ENCODE measurements at regions not wholly inside any gene's neighbourhood (a gene's known extent, or its start where the extent isn't known, plus 50 kb on each side); places are given as distances from the start of the nearest gene placed in this dataset.
"Not testable (repeated sequence)": the region's sequence is repeated elsewhere in the genome, so short reads cannot be mapped to it uniquely, and the experiment has no call there.

DNA sequence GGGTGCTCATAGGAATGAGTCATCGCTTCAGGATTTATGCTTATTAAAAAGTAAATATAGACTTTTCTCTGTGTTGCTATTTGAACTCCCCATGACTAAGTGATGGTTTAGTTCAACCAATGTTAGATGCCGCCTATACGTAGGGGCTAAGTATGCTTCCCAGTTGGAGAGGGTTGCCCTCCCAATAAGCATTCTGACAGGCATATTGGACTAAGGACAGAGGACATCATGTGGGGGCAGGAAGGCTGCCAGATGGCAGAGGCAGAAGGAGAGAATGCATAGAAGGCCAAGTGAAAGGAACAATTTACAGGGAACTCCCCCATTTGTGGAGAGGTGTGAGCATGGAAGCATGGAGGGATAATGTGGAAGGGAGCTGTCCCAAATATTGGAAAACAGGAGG, 318.4 kb upstream of the OBI1 start:
- no peak for FAIRE-seq

DNA sequence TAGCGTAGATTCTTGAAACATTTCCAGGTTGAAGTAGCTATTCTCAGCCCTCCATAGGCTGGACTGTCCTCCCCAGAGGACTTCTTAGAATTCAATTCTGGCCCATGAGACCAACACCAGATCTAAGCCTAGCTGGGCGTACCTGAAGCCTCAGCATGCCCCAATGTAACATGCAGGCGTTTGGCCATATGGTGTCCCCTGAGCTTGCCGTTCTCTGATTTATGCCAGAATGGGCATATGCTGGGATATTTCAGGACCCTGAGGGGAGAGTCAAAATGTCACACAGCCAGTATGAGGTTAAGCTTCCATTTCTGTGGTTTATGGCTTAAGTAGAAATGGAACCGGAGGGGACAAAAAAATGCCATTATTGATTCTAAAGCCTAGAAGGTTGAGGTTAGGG, 317.7 kb upstream of the OBI1 start:
- no peak for FAIRE-seq

DNA sequence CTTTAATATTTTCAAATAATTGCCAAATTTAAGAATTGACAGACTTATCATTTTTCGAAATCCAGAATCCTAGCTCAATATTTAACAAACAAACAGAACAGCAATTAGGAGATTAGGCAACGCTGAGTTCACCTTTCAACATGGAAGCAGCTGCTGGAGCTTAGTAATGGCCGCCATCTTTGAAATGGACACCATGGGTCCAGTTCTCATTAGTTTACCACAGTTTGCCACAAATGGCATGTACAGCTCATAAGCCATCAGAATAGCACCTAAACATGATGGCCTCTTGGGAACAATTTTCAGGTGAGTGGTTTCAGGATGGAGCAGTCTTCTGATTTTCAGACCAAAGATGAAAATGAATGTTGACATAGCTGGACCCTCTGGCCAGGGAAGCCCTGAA, 313.6 kb upstream of the OBI1 start:
- no peak for FAIRE-seq

DNA sequence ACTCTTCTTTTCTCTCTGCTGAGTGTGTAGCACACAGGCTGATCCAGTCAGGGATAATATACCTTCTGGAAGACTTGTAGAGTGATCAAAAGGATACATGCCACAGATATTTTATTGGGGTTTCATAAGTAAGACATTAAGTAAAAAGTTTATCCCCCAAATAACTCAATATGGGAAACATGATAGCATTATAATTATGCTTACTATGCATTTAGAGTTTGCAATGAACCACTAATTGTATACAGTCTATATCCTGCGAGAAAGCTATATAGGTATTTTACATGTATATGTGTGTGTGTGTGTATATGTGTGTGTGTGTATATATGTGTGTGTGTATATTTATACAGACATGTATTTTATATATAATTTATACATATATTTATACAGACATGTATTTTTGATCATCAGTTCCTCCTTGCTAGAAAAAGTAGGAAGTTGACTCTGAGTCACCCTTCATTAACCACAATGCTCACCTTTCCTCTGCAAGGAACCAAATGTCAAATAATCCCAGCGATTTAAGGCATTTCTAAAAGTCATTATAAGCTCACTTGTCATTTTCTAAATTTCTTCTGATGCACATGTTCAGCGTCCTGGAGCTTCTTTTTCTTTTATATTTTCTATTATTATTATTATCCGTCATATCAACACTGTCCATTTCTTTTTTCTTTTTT, 312.5 kb upstream of the OBI1 start:
- FAIRE-seq = no peak

DNA sequence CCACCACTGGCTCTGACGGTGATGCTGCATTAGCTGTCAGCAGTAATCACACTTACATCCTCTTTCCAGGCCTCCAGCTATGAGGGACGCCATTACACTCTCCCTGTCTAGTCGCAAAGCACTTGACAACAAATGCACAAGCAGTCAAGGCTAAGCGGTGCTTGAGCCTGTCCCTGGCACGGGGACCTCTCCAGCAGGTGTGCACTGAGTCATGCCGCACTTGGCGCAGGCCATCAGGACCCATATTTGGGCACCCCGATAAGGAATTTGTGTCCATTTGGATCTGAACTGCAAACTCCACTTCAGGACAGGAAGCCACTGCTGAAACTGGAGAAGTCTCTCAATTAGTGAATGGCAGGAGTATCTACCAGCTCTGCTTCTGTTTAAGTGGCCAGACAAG, 301.9 kb upstream of the OBI1 start:
- FAIRE-seq = no peak

DNA sequence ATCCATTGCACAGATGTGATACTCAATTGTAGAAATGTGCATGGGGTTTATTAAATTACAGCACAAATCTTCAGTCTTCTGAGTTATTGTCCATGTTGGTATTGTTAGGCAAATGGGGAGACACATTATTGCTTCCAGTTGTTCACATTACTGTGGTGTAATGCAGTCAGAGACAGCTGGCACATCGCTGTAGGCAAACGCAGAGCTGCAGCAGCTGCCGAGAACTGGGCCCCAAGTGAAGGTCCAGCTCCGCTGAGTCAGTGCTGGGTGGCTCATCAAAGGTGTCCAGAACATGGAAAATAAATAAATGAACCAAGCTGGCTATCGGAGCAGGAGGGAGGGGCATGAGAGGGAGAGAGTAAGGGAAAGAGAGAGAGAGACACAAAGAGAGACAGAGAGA, 299.1 kb upstream of the OBI1 start:
- FAIRE-seq = no peak

DNA sequence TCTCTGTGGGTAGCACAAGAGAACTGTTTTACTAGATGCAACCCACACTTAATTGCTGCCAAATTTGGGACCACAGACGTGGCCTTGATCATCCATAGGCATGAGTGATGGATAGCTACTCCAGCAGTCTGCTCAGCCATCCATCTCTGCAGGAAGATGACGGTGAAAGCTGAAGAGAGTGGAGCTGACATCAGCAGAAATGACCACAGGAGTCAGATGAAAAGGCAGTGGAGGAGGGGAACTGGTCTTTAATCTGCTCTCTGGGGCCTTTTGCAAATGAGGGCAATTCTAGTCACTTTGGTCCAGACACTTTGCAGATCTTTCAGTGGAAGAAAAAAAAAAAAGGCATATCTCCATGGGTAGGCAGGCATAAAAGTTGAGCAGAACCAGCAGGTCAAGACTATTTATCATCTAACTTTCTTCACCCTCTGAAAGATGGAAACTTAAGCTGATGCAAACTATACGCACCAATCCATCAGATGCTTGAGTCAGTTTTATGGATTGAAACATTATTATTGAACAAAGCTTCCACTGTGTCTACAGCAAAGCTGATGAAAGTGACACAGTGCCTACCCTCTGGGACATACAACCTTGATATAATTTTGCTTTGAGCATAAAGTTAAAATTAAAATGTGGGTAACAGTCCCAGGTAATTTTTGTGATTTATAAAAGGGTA, 281.6 kb upstream of the OBI1 start:
- no peak for FAIRE-seq

DNA sequence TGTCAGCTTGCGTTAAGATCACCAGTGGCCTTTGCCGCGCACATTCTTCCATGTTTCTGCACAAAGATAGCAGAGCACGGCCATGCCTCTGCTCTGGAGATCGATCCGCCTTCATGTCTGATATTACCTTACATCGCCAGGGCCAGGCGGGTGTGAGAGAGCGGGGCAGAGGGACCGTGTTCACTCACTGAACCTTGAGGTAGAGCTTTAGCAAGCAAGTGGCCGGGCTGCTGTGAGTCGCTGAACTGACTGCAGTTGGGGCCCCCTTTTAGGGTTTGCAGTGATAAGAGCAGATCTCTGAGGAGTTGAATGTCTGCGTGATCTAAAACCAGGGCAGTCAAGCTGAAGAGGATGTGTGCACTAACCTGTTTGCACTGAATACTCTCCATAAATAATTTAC, 275.4 kb upstream of the OBI1 start:
- FAIRE-seq = no peak

DNA sequence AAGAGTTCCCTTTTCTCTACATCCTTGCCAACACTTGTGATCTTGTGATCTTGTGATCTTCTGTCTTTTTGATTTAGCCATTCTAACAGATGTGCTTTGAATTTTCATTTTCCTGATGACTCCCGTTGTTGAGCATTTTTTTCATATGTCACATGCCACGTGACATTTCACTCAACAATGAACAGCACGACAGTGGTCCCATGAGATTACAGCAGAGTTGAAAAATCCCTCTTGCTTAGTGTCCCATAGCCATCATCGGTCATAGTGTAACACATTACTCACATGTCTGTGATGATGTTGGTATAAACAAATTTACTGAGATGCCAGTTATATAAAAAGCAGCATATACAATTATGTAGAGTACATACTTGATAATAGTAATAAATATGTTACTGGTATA, 256.1 kb upstream of the OBI1 start:
- no peak for FAIRE-seq

DNA sequence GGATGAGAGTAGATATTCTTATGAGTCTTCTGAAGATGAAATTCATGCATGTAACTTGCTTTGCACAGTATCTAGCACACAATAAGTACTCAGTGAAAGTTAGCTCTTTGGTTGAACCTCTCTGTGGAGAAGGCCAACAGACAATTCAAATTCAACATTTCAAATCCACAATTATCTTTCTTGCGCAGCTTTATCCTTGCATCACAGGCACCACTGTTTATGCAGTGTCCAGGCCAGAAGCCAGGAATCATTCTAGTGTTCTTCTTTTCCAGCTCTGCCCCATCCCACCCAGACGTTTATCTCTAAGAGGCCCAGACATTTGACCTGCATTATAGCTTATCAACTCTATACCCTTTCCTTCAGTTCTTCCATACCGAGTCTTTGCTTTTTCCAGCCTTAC, 254.7 kb upstream of the OBI1 start:
- no peak for FAIRE-seq

DNA sequence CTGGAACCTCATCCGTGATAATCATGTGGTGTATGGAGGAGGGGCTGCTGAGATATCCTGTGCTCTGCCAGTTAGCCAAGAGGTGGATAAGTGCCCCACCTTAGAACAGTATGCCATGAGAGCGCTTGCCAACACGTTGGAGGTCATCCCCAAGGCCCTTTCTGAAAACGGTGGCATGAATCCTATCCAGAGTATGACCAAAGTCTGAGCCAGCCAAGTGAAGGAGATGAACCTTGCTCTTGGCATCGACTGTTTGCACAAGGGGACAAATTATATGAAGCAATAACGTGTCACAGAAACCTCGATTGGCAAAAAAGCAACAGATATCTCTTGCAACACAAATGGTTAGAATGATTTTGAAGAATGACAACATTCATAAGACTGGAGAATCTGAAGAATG, 251.2 kb upstream of the OBI1 start:
- FAIRE-seq = no peak

DNA sequence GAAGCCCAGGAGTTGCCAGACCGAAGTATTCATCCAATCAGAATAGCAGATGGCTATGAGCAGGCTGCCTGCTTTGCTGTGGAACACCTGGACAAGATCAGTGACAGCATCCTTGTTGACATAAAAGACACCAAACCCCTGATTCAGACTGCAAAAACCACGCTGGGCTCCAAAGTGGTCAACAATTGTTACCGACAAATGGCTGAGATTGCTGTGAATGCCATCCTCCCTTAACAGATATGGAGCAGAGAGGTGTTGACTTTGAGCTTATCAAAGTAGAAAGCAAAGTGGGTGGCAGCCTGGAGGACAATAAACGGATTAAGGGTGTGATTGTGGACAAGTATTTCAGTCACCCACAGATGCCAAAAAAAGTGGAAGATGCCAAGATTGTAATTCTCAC, 250.3 kb upstream of the OBI1 start:
- no peak for FAIRE-seq

DNA sequence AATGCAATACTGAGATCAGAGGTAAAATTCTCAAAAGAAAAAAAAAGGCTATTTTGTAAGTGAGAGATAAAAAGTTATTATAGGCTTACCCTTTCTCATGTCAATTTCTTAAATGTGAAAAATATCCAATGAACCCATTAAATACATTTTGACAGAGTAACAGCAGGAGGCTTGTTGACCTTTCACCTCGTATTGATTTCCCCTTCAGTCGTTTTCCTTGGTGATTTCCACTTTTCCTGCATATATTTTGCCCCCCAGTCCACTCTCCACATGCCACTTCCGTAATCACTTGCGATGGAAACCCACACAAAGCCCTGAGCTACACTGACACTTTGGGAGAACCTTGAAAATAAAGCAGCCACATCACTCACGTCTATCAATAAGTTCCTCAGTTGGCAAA, 248.1 kb upstream of the OBI1 start:
- no peak for FAIRE-seq

DNA sequence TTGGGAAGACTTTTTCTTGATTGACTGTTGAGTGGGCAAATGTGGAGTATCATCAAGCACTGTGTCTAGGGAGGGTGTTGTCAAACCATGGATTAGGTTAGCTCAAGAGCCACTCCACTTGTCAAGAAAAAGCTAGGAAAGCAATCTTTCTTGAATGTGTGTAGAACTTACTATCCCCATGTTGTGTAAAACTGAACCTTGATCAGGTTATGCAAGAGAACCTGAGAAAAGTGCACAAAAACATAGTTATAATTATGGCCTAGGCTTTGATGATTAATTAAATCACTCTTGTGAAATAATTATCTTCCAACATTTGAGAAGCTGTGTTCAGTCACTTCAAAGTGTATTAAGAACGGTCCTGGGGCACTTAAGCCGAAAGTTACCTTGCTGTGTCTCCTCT, 238.2 kb upstream of the OBI1 start:
- FAIRE-seq = no peak

DNA sequence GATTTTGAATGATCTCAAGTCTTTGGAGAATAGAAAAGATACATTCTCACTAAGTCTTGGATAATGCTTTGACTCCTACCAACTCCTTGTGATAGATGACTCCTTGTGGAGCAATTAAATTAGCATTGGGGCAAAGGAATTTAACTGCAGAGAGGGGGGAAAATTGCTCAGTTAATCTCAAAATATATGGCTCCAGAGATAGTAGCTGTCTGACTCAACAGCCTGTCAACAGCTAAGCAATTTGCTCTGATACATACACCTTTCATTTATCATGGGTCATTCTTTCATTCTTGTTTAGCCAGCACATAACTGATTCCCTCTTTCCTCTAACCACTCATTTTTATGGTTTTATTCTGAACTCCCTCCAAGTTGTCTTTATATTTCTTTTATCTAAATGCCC, 225.6 kb upstream of the OBI1 start:
- FAIRE-seq = no peak

DNA sequence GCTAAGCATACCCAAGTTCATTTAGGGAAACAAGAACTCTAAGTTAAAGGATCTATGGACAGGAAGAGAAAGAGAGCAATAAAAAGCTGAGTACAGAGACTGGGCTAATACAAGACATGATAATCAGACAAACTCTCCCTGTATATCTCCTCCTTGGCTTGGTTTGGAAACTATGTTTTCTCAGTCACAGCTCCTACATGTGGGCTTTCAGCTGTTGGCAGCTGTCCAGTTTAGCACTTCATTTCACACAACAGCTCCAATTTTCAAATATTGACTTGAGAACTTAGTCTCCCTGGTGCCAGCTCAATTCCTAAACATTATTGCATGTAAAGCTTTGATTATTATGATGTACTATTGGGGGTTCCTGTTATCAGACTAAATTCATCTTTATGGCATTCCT, 222.8 kb upstream of the OBI1 start:
- FAIRE-seq = no peak

DNA sequence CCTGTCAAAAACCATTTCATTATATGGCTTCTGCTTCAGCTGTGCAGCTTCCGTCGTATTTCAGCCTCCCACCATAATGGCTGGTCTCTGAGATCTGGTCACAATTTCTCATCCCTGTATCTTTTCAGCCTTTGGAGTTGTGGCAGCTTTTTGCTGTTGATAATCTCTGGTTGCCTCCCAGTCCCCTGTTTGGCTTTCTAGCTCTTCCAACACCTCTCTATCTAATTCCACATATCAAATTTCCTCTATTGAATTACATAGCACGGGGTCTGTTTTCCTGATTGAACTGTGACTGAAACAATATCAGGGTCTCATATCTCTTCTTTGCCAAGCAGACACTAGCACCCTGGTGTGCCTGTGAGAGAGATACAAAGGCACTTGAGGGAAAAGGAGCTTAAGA, 222.1 kb upstream of the OBI1 start:
- FAIRE-seq = no peak

DNA sequence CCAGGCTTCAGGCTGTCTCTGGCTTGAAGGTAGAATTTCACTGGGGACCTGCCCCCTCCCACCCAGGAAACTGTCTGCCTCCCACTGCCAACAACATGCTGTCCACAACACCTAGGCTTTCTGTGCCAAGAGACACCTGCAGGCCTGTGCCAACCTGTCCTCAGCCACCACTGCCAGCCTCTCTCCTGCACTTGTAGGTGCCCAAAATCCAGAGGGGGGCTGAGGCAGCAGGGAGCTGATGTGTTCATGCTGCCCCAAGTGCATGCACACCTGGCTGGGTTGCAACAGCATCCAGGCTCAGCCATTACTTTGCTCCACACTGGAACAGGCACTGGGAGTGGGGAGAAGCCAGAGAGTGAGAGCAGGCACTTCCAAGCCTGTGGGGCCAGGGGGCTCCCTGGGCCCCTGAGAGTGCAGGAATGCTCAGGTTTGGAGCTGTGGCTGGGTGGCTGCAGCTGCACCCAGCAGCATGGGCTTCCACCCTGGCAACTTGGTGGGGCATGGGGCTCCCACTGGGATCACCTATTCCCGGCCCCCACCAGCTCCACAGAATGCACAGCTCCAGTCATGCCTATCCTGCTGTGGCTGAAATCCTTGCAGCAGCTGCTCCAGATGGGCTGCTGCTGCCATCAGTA, 218.1 kb upstream of the OBI1 start:
- no peak for FAIRE-seq

DNA sequence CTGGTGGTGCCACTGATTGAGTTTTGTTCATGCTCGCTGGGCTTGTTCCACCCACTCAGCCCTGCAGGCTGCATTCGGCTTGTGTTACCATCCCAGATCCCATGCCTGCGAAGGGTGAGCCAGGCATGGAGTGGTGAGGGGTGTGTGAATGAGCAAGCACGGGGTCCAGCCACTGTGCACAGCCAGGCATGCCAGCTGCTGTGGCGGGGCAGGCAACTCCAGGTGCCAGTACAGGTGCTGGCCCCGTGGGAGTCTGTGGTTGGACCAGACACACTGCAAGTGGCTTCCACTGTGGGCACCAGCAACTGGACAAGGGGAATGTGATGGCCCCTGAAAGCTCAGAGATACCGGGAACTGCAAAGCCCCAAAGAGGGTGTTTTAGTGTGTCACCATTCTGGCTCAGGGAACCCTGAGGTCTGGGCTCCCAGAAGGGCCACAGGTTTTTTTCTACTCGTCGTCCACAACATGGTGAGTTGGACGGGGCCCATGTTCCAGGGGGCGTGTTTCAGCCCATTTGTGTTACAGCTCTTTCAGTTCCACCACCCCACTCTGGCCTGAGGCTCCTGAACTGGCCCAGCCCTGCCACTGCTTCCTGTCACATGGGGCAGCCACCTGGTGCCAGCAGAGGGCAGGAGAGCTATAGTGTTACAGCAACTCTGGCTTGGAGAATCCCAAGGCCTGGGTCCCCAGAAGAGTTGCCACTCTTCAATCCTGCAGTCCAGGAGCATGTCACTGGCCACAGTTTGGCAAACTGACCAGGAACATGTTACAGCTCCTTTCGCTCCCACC, 217.0 kb upstream of the OBI1 start:
- no peak for FAIRE-seq

DNA sequence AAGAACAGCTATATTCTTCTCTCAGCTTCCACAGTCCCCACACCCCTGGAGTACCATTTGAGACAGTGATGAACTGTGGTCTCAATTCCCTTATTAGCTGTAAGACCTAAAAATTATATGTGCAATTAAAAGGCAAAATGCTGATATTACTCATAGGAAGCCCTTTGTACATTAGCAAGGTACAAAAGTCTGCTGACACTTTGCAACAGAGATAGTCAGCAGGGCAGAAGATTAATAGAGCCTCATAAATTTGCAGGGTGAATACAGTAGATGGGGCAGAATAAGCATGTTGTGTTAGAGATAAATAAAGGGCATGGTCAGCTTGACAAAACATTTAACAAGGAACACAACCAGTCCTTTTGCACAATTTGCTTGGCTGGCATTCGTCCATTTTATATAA, 210.0 kb upstream of the OBI1 start:
- no peak for FAIRE-seq

DNA sequence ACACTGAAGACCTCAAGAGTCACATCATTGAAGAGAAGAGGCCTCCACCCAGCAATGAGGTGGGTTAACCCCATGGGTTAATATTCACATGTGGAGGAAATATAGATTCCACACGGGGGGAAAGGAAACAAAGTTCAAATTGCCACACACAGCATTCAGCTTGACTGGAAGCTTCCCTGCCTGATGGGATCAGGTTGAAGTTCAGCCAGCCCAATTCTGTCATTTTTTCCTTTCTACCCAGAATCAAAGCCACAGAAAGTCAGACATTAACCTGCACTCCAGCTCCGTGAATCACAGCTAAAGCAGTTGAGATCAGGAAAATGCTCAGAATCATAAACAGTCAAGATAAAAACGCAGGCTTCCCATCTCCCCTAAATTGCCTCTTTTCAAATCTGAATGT, 208.7 kb upstream of the OBI1 start:
- no peak for FAIRE-seq

DNA sequence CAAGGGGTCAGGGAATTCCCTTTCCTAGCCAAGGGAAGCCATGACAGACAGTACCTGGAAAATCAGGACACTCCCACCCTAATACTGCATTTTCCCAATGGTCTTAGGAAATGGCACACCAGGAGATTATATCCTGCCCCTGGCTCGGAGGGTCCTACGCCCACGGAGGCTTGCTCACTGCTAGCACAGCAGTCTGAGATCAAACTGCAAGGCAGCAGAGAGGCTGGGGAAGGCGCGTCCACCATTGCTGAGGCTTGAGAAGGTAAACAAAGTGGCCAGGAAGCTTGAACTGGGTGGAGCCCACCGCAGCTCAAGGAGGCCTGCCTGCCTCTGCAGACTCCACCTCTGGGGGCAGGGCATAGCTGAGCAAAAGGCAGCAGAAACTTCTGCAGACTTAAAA, 207.1 kb upstream of the OBI1 start:
- FAIRE-seq = not testable (repeated sequence)

DNA sequence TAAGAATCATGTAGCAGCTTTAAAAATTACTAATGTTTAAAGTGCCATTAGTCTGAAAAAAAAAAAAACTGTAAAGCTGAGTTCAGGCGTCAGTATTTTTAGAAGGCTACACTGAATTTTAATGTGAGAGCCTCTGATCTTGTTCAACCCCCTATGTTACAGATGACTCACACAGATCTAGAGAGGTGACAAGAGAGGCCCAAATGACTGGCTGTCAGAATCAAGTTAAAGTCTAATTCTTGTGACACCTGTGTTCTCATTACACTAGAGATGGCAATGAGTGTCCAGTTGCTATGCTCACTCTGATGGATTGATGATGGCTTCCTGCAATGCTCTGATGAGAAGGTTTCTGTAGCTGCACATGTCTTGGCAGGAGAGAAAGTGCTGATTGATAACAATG, 203.5 kb upstream of the OBI1 start:
- FAIRE-seq = no peak

DNA sequence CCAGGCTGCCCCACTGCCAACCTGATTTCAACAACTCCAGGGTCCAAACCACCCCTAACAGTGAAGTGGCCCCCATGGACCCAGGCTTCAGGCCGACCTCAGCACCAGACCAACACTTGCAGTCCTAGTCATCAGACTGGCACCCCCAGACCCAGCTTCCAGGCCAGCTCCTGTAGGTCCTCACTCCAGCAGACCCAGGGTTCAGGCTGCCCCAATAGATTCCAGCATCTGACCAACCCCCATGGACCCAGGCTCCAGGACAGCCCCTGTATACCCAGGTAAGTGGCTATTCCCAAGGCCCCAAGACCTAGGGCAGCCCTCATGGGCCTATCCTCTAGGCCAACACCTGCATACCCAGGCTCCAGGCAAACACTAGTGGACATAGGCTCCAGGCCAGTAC, 193.8 kb upstream of the OBI1 start:
- no peak for FAIRE-seq
